ENCODE measurements at regions not wholly inside any gene's neighbourhood (a gene's known extent, or its start where the extent isn't known, plus 50 kb on each side); places are given as distances from the start of the nearest gene placed in this dataset.

GRCh38 chr4:175229154-175229553 is 311.0 kb downstream of the ADAM29 start:
- POLR2A ChIA-PET (ENCODE audit: low non-redundant PET) = no interaction called here
- CTCF ChIA-PET = no interaction called here
- DNase-seq (ENCODE audit: low spot score) = no peak
- intact Hi-C loops (cut with micrococcal nuclease; ENCODE audit: unreplicated experiment) = no loop called here
- TF ChIP-seq EZH2 (IDR thresholded peaks at IDR 0.05; ENCODE audit: borderline replicate concordance, low read depth, low read length, poor library complexity, severe bottlenecking) (no peak), CTCF (conservative IDR thresholded peaks at IDR 0.05; ENCODE audit: low read depth, low read length) (no peak)
- Histone ChIP-seq H3K27ac (ENCODE audit: low read depth, low read length, poor library complexity, severe bottlenecking) (no peak overlapping the region), H3K4me1 (ENCODE audit: insufficient read depth, low read length, poor library complexity, severe bottlenecking) (no peaks in the 10 kb centered on the region), H3K27me3 (replicated peaks; ENCODE audit: insufficient read depth, low read depth, low read length, poor library complexity) (no peaks in the 10 kb centered on the region), H3K36me3 (ENCODE audit: insufficient read depth, low read length, poor library complexity, severe bottlenecking) (no peaks in the 10 kb centered on the region), H3K9me3 (ENCODE audit: low read depth, low read length, poor library complexity, severe bottlenecking) (no peaks in the 10 kb centered on the region), H3K4me3 (ENCODE audit: low read depth, low read length, poor library complexity, severe bottlenecking) (no peak overlapping the region)
- no TSS peak for BruUV-seq (replicated peaks)

DNA sequence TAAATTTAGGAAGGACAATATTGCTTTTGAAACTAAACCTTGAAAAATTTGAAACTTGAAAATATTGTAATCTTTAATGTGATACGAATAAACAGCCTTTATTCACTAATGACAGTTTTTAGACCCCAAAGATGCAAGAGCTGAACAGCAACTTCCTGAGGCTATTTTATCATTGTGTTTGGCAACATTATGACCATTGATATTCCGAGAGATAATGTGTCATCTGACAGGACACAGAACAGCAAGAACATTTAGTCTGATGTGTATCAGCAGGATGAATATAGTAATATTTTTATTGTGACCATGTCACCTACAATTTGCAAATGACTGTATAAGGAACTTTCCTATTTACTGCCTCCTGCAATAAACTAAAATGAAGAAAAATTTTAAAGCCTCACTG is 316.0 kb downstream of the ADAM29 start:
- intact Hi-C loops (cut with micrococcal nuclease; ENCODE audit: unreplicated experiment) = no loop called here
- H3K27me3 ChIP-seq (replicated peaks; ENCODE audit: insufficient read depth, low read depth, low read length, poor library complexity) = no peaks in the 10 kb centered on the region
- POLR2A ChIA-PET (ENCODE audit: low non-redundant PET) = no interaction called here

GRCh38 chr4:175238827-175239517 is 320.8 kb downstream of the ADAM29 start:
- ChIA-PET POLR2A (ENCODE audit: low non-redundant PET) (no interaction called here), CTCF (no interaction called here)
- Histone ChIP-seq H3K4me3 (ENCODE audit: low read depth, low read length, poor library complexity, severe bottlenecking) (no peak overlapping the region), H3K4me1 (ENCODE audit: insufficient read depth, low read length, poor library complexity, severe bottlenecking) (no peaks in the 10 kb centered on the region), H3K27ac (ENCODE audit: low read depth, low read length, poor library complexity, severe bottlenecking) (no peak overlapping the region), H3K36me3 (ENCODE audit: insufficient read depth, low read length, poor library complexity, severe bottlenecking) (no peaks in the 10 kb centered on the region), H3K27me3 (replicated peaks; ENCODE audit: insufficient read depth, low read depth, low read length, poor library complexity) (no peaks in the 10 kb centered on the region), H3K9me3 (ENCODE audit: low read depth, low read length, poor library complexity, severe bottlenecking) (no peaks in the 10 kb centered on the region)
- intact Hi-C loops (cut with micrococcal nuclease; ENCODE audit: unreplicated experiment) = no loop called here
- DNase-seq (ENCODE audit: low spot score) = no peak
- TF ChIP-seq EZH2 (IDR thresholded peaks at IDR 0.05; ENCODE audit: borderline replicate concordance, low read depth, low read length, poor library complexity, severe bottlenecking) (no peak), CTCF (conservative IDR thresholded peaks at IDR 0.05; ENCODE audit: low read depth, low read length) (no peak)
- BruUV-seq (replicated peaks) = no TSS peak

More for the DNA sequence above, 316.0 kb downstream of the ADAM29 start:
- Histone ChIP-seq H3K27ac (ENCODE audit: low read depth, low read length, poor library complexity, severe bottlenecking) (no peak overlapping the region), H3K4me1 (ENCODE audit: insufficient read depth, low read length, poor library complexity, severe bottlenecking) (no peaks in the 10 kb centered on the region), H3K36me3 (ENCODE audit: insufficient read depth, low read length, poor library complexity, severe bottlenecking) (no peaks in the 10 kb centered on the region), H3K4me3 (ENCODE audit: low read depth, low read length, poor library complexity, severe bottlenecking) (no peak overlapping the region), H3K9me3 (ENCODE audit: low read depth, low read length, poor library complexity, severe bottlenecking) (no peaks in the 10 kb centered on the region)
- CTCF ChIA-PET = no interaction called here
- BruUV-seq (replicated peaks) = no TSS peak
- no peak for DNase-seq (ENCODE audit: low spot score)
- no peak for TF ChIP-seq CTCF (conservative IDR thresholded peaks at IDR 0.05; ENCODE audit: low read depth, low read length)
